ENCODE measurements at regions not wholly inside any gene's neighbourhood (a gene's known extent, or its start where the extent isn't known, plus 50 kb on each side); places are given as distances from the start of the nearest gene placed in this dataset.
"Not testable (repeated sequence)": the region's sequence is repeated elsewhere in the genome, so short reads cannot be mapped to it uniquely, and the experiment has no call there.

DNA sequence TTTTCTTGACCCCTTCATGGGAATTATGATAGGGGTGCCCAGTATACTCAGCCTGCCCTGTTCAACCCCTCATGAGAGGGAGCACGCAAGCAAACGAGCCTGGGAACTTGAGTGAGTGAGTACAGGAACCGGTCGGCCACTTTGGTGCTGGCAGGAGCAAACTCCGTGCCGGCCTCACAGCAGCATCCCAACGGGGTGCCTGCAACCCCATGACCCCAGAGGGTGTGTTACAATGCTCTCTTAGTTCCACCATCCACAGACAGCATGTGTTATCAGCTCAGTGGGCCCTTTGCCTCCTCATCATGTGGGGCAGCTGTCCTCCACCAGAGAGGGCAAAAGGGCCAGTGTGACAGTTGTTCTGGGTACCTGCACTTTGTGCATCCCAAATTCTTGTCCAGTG lies 289.8 kb downstream of the FRK start:
- Mint-ChIP-seq H3K27ac (no peak overlapping the region), H3K4me3 (no peak overlapping the region), H3K36me3 (no peaks in the 10 kb centered on the region), H3K4me1 (no peaks in the 10 kb centered on the region), H3K9me3 (no peaks in the 10 kb centered on the region), H3K27me3 (no peaks in the 10 kb centered on the region)
- DNase-seq (ENCODE audit: low spot score in 2 of 2) (no peak), ATAC-seq (ENCODE audit: low read depth) (no peak)

DNA sequence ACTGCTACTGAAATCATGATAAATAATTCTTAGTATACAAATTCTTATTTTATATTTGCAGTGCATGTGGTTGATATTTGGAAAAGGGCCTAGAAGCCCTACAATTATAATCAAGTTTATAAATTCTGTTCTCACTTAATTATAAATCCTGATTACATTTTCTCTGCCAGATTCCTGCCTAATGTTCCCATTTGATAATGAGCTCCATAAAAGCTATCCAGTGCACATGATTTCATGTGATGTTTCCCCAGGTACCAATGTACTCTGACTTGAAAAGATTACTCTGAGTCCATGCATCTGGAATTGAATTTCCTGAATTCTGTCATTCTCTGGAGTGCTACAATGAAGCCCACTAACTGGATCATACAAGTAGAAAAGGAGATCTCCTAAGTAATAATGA lies 292.2 kb downstream of the FRK start:
- H3K27me3 Mint-ChIP-seq: no peaks in the 10 kb centered on the region
- no peak overlapping the region for H3K27ac Mint-ChIP-seq
- ATAC-seq (ENCODE audit: low read depth): no peak
- H3K4me1 Mint-ChIP-seq: no peaks in the 10 kb centered on the region
- H3K9me3 Mint-ChIP-seq: no peaks in the 10 kb centered on the region
- no peaks in the 10 kb centered on the region for H3K36me3 Mint-ChIP-seq
- no peak overlapping the region for H3K4me3 Mint-ChIP-seq
- DNase-seq (ENCODE audit: low spot score in 2 of 2): no peak

- ATAC-seq (ENCODE audit: low read depth) (no peak), DNase-seq (ENCODE audit: low spot score in 2 of 2) (no peak)
- H3K4me3 Mint-ChIP-seq: no peak overlapping the region
- H3K27ac Mint-ChIP-seq: no peak overlapping the region
- no peaks in the 10 kb centered on the region for H3K9me3 Mint-ChIP-seq
- no peaks in the 10 kb centered on the region for H3K27me3 Mint-ChIP-seq
- no peaks in the 10 kb centered on the region for H3K36me3 Mint-ChIP-seq
- H3K4me1 Mint-ChIP-seq: no peaks in the 10 kb centered on the region
Measured at GRCh38 chr6:115767931-115768330, 292.8 kb downstream of the FRK start.

DNA sequence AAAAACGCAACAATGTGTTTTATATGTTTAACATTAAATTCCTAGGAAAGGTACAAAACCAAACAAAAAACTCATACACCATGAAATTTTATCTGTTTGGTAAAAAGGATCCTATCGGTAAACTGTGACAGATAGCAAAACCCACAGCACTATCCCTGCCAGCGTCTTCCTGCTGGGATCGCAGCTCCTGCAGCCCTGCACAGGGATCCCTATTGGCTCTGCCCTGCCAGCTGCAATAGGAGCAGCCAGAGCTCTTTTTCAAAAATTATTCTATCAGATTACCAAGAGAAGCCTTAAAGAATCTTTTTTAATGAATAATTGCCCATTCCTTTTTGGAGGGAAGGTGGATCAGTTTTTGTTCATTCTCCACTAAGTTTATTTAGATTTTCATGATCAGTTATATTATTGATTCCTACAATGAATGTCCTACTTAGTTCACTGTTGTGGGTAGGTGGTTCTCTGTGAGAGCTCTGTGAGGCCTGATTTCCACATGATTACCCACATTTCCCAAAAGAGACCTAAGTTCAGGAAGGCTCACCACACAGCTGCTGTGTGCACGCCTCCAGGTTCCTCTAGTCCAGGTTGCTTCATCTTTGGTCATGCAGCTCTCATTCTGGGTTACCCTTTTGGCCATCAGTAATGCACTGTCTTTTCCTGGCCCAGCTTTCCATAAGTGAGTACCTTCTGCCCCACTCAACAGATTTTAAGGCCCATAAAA lies 293.8 kb downstream of the FRK start:
- no peaks in the 10 kb centered on the region for H3K27me3 Mint-ChIP-seq
- H3K4me3 Mint-ChIP-seq: no peak overlapping the region
- DNase-seq (ENCODE audit: low spot score in 2 of 2) (no peak), ATAC-seq (ENCODE audit: low read depth) (no peak)
- no peaks in the 10 kb centered on the region for H3K4me1 Mint-ChIP-seq
- H3K36me3 Mint-ChIP-seq: no peaks in the 10 kb centered on the region
- no peak overlapping the region for H3K27ac Mint-ChIP-seq
- peaks cover 3% of the 10 kb centered on the region for H3K9me3 Mint-ChIP-seq

DNA sequence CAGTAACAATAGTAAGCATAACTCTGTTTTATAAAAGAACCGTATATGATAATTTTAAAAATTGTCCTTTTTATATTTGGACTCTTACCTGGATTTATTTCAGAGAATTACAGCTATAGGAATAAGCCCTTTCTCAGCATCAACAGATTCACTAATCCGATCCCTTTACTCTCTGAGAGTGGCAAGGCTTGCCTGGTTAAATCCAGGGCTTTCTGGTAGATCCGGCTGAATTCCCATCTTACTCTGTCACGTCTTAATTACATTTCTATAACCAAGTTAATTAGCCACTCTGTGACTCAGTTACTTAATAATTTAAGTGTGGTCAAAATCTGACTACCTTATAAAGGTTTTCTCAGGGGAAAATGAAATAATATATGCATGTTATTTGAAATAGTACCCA lies 294.7 kb downstream of the FRK start:
- DNase-seq (ENCODE audit: low spot score in 2 of 2) (no peak), ATAC-seq (ENCODE audit: low read depth) (no peak)
- Mint-ChIP-seq H3K36me3 (no peaks in the 10 kb centered on the region), H3K9me3 (peaks cover 3% of the 10 kb centered on the region), H3K27ac (no peak overlapping the region), H3K4me1 (no peaks in the 10 kb centered on the region), H3K4me3 (no peak overlapping the region), H3K27me3 (no peaks in the 10 kb centered on the region)

DNA sequence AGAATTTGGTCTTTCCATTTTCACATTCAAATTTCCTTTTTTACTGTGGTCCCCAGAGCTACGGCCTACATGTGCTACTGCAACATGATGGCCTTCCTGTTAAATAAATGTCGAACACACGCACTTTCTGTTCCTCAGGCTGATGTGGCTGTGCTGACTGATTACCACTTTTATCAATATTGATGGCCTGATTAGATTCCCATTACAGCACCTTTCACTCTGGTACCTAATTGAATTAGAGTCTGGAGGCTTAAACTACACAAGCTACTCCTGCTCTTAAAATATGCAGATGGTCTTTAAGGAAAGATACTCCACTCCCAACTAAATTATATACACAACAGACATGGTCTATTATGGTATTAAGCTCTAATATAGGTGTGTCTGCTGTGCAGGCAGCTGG lies 301.6 kb downstream of the FRK start:
- Mint-ChIP-seq H3K4me3 (no peak overlapping the region), H3K9me3 (peaks cover 11% of the 10 kb centered on the region), H3K36me3 (no peaks in the 10 kb centered on the region), H3K4me1 (no peaks in the 10 kb centered on the region), H3K27me3 (peaks cover 2% of the 10 kb centered on the region), H3K27ac (no peak overlapping the region)
- ATAC-seq (ENCODE audit: low read depth): no peak
- DNase-seq (ENCODE audit: low spot score in 2 of 2): no peak

DNA sequence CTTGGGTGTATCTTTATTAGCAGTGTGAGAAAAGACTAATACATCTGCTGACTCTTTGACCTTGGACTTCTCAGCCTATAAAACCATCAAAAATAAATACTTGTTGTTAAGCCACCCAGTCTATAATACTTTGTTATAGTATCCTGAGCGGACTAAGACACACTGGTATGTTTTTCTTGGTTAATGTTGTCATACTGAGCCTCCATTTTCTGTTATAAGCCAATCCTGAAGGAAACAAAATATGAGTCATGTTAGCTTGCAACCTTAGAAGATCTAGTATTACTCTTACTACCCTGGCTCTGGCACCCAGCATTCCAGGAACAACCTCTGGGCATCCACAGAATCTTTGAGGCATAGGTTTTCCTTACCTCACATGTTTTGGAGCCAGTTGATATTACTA lies 307.2 kb downstream of the FRK start:
- Mint-ChIP-seq H3K4me3 (no peak overlapping the region), H3K27ac (no peak overlapping the region), H3K27me3 (peaks cover 2% of the 10 kb centered on the region), H3K9me3 (peaks cover 8% of the 10 kb centered on the region), H3K36me3 (no peaks in the 10 kb centered on the region), H3K4me1 (no peaks in the 10 kb centered on the region)
- ATAC-seq (ENCODE audit: low read depth) (no peak), DNase-seq (ENCODE audit: low spot score in 2 of 2) (no peak)

GRCh38 chr6:115750946-115751345 lies 309.7 kb downstream of the FRK start:
- H3K27me3 Mint-ChIP-seq: no peaks in the 10 kb centered on the region
- no peak overlapping the region for H3K4me3 Mint-ChIP-seq
- DNase-seq (ENCODE audit: low spot score in 2 of 2) (no peak), ATAC-seq (ENCODE audit: low read depth) (no peak)
- no peaks in the 10 kb centered on the region for H3K36me3 Mint-ChIP-seq
- peaks cover 2% of the 10 kb centered on the region for H3K9me3 Mint-ChIP-seq
- no peaks in the 10 kb centered on the region for H3K4me1 Mint-ChIP-seq
- H3K27ac Mint-ChIP-seq: no peak overlapping the region

GRCh38 chr6:115750292-115750691 lies 310.4 kb downstream of the FRK start:
- Mint-ChIP-seq H3K4me1 (no peaks in the 10 kb centered on the region), H3K9me3 (peaks cover 3% of the 10 kb centered on the region), H3K36me3 (no peaks in the 10 kb centered on the region), H3K27ac (no peak overlapping the region), H3K4me3 (no peak overlapping the region), H3K27me3 (no peaks in the 10 kb centered on the region)
- DNase-seq (ENCODE audit: low spot score in 2 of 2): no peak
- no peak for ATAC-seq (ENCODE audit: low read depth)

- Mint-ChIP-seq H3K27me3 (no peaks in the 10 kb centered on the region), H3K4me1 (no peaks in the 10 kb centered on the region), H3K36me3 (no peaks in the 10 kb centered on the region), H3K4me3 (no peak overlapping the region), H3K9me3 (peaks cover 6% of the 10 kb centered on the region), H3K27ac (no peak overlapping the region)
- DNase-seq (ENCODE audit: low spot score in 2 of 2) (no peak), ATAC-seq (ENCODE audit: low read depth) (no peak)
Measured at GRCh38 chr6:115747719-115748118, 313.0 kb downstream of the FRK start.

- not testable (repeated sequence) for H3K4me3 Mint-ChIP-seq; H3K27ac Mint-ChIP-seq; H3K27me3 Mint-ChIP-seq; H3K36me3 Mint-ChIP-seq; H3K4me1 Mint-ChIP-seq; ATAC-seq (ENCODE audit: low read depth); H3K9me3 Mint-ChIP-seq; DNase-seq (ENCODE audit: low spot score in 2 of 2)
Measured at GRCh38 chr6:115746583-115746982, 314.1 kb downstream of the FRK start.

GRCh38 chr6:115740907-115741306 lies 319.8 kb downstream of the FRK start:
- DNase-seq (ENCODE audit: low spot score in 2 of 2) (no peak), ATAC-seq (ENCODE audit: low read depth) (no peak)
- Mint-ChIP-seq H3K4me3 (no peak overlapping the region), H3K9me3 (peaks cover 5% of the 10 kb centered on the region), H3K4me1 (no peaks in the 10 kb centered on the region), H3K36me3 (no peaks in the 10 kb centered on the region), H3K27me3 (no peaks in the 10 kb centered on the region), H3K27ac (no peak overlapping the region)

DNA sequence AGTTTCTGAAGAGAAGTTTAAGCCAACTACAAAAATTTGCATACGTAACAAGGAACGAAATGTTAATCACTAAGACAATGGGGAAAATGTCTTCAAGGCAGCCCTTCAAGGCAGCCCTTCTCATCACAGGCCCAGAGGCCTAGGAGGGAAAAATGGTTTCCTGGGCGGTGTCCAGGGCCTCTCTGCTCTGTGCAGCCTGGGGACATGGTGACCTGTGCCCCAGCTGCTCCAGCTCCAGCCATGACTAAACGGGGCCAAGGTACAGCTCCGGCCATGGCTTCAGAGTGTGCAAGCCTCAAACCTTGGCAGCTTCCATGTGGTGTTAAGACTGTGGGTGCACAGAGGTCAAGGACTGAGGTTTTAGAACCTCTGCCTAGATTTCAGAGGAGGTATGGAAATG lies 325.1 kb downstream of the FRK start:
- ATAC-seq (ENCODE audit: low read depth) (no peak), DNase-seq (ENCODE audit: low spot score in 2 of 2) (no peak)
- peaks cover 2% of the 10 kb centered on the region for H3K9me3 Mint-ChIP-seq
- no peak overlapping the region for H3K27ac Mint-ChIP-seq
- H3K4me3 Mint-ChIP-seq: no peak overlapping the region
- no peaks in the 10 kb centered on the region for H3K36me3 Mint-ChIP-seq
- no peaks in the 10 kb centered on the region for H3K27me3 Mint-ChIP-seq
- no peaks in the 10 kb centered on the region for H3K4me1 Mint-ChIP-seq

GRCh38 chr6:115733426-115733825 lies 327.3 kb downstream of the FRK start:
- no peak for DNase-seq (ENCODE audit: low spot score in 2 of 2)
- Mint-ChIP-seq H3K4me3 (no peak overlapping the region), H3K27me3 (no peaks in the 10 kb centered on the region), H3K27ac (no peak overlapping the region), H3K4me1 (no peaks in the 10 kb centered on the region), H3K36me3 (no peaks in the 10 kb centered on the region), H3K9me3 (peaks cover 2% of the 10 kb centered on the region)
- no peak for ATAC-seq (ENCODE audit: low read depth)

- Mint-ChIP-seq H3K4me1 (no peaks in the 10 kb centered on the region), H3K36me3 (no peaks in the 10 kb centered on the region), H3K9me3 (peaks cover 4% of the 10 kb centered on the region), H3K27me3 (no peaks in the 10 kb centered on the region), H3K27ac (no peak overlapping the region), H3K4me3 (no peak overlapping the region)
- DNase-seq (ENCODE audit: low spot score in 2 of 2) (no peak), ATAC-seq (ENCODE audit: low read depth) (no peak)
Measured at GRCh38 chr6:115729036-115729435, 331.7 kb downstream of the FRK start.

All from memory B cell (primary cell).